Forelimb muscle (tissue), 1 donor: ENCODE measurements at regions not wholly inside any gene's neighbourhood (a gene's known extent, or its start where the extent isn't known, plus 50 kb on each side); places are given as distances from the start of the nearest gene placed in this dataset.

Experiments used
- DNase-seq: peaks from one replicate; pipeline ENCODE4 v3.0.0-alpha.2; 2013; ENCODE audit warnings: low read depth

GRCh38 chr20:57849121-57849520 lies 139.3 kb upstream of the PMEPA1 start:
- no peak for DNase-seq

- DNase-seq: no peak
Measured at GRCh38 chr20:57848282-57848681, 138.5 kb upstream of the PMEPA1 start.

- no peak for DNase-seq
Measured at GRCh38 chr20:57847104-57847503, 137.3 kb upstream of the PMEPA1 start.

- no peak for DNase-seq
Measured at GRCh38 chr20:57844626-57845596, 135.1 kb upstream of the PMEPA1 start.

- no peak for DNase-seq
Measured at GRCh38 chr20:57843941-57844625, 134.3 kb upstream of the PMEPA1 start.

GRCh38 chr20:57842720-57843119 lies 132.9 kb upstream of the PMEPA1 start:
- DNase-seq: no peak

GRCh38 chr20:57841297-57841866 lies 131.6 kb upstream of the PMEPA1 start:
- DNase-seq: no peak

- DNase-seq: no peak
Measured at GRCh38 chr20:57840504-57841296, 130.9 kb upstream of the PMEPA1 start.

- DNase-seq: no peak
Measured at GRCh38 chr20:57840066-57840465, 130.3 kb upstream of the PMEPA1 start.

GRCh38 chr20:57838670-57839151 lies 128.9 kb upstream of the PMEPA1 start:
- DNase-seq: no peak

GRCh38 chr20:57837208-57838035 lies 127.6 kb upstream of the PMEPA1 start:
- DNase-seq: no peak

- no peak for DNase-seq
Measured at GRCh38 chr20:57835588-57836455, 126.0 kb upstream of the PMEPA1 start.

- no peak for DNase-seq
Measured at GRCh38 chr20:57835074-57835452, 125.2 kb upstream of the PMEPA1 start.

- no peak for DNase-seq
Measured at GRCh38 chr20:57834306-57835073, 124.7 kb upstream of the PMEPA1 start.

- no peak for DNase-seq
Measured at GRCh38 chr20:57831993-57832585, 122.3 kb upstream of the PMEPA1 start.

- no peak for DNase-seq
Measured at GRCh38 chr20:57831326-57831992, 121.6 kb upstream of the PMEPA1 start.

GRCh38 chr20:57830515-57830895 lies 120.7 kb upstream of the PMEPA1 start:
- DNase-seq: no peak
